HG03095 (cell line): ENCODE measurements at regions not wholly inside any gene's neighbourhood (a gene's known extent, or its start where the extent isn't known, plus 50 kb on each side); places are given as distances from the start of the nearest gene placed in this dataset.

Experiments
- ATAC-seq: cut with Tn5 transposase; IDR thresholded peaks from one replicate; pipeline ENCODE4 v1.9.1; 2021; ENCODE audit warnings: moderate library complexity; ENCODE audit not compliant: unreplicated experiment

DNA sequence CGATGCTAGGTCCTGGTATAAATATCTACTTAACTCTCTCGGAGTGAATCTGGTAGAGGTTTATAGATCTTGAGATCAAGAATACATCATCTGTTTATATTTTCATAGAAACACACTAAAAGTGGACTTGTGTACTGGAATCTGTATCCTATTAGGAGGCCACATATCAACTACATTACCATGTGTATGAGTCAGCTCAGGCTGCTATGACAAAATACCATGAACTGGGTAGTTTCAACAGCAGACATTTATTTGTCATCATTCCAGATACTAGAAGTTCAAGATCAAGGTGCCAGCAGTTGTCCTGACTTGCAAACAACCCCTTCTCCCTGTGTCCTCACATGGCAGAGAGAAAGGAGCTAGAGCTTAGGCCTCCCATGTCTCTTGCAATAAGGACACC lies 113.9 kb upstream of the PFKP start:
- no peak for ATAC-seq

DNA sequence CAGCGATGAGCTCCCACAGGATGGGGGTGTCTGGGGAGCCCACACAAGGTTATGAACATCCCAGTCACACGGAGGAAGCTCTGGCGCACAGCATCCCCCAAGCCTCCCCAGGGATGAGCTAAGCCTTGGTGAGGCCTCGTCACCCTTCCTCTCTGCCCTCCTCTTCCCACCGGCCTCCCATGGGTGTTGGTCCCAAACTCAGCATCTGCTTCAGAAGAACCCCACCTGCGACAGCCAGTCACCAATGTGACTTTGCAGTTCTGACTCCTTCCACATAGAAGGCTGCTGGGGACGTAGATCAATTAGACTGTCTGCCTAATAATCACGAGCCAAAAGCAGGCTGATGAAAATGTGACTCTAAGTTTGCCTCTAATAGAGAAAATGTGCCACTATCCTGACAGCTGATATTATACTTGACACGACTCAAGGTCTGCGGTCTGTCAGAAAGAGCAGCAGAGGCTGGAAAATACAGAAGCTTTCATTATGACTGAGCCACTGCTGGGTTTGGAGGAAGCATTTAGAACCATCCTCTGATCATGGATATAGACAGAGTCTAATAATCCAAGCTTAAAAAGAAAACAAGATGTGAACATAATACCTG lies 116.0 kb upstream of the PFKP start:
- no peak for ATAC-seq

DNA sequence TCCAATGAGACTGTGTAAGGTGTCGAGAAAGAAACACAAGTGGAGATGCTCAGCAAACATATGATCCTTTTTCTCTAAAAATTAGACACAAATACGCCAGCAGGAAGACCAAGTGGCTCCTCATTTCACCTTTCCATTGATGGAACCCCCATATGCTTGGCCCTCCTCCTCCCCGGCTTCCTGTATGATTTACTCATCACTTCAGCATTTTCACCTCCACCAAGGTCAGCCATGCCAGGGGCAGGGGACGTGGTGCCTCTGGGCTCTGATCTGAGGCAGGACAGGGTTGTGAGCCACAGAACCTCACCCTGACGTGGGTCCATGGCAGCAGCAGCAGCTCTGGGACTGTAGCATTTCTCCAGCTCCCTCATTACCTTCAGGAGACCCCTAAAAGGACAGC lies 116.8 kb upstream of the PFKP start:
- ATAC-seq: no peak

DNA sequence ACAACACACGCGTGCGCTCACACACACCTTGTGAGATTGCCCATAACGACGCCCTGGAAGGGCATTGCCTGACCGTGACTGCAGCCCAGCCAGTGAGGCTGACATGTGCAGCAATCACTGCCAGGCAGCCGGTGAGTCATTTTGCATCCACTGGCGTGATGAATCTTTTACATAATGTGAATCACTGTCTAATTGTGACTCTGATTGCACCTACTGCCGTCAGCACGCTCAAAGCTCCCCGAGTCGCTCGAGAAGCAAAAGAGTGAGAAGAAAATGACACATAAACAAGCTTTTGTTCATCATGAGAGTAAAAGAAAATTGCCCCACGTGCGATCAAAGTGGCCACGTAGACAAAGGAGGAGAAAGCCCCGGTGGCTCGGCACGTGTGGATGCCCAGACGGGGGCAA lies 117.4 kb upstream of the PFKP start:
- peak; percentile 41 for ATAC-seq

DNA sequence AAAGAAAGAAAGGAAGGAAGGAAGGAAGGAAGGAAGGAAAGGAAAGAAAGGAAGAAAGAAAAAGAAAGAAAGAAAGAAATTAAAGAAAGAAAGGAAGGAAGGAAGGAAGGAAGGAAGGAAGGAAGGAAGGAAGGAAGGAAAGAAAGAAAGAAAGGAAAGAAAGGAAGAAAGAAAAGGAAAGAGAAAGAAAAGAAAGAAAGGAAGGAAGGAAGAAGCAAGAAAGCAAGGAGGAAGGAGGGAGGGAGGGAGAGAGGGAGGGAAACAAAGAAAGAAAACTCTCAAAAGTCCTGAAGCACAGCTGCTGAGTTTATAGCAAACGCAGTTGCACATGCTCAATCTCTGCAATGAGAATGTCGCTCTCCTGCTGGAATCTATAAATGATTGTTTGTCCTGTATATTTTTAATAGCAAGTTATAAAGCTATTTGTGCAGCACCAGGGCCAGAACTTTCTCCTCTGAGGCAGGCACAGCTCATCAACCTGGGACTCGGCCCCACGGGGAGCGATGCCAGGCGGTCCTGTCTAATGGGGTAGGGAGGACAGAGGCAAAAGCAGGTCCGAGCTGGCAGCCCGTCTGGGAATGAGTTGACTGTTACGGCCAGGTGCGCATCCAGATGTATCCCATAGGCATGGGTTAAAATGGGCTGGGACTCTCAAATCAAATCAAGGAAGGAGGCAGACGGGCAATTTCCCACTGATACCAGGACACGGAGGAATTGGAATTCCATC lies 118.0 kb upstream of the PFKP start:
- no peak for ATAC-seq

- ATAC-seq: peak; percentile 74
These were observed 119.1 kb upstream of the PFKP start for GRCh38 chr10:2948127-2948854.

- no peak for ATAC-seq
These were observed 122.6 kb upstream of the PFKP start for GRCh38 chr10:2944788-2945187.

DNA sequence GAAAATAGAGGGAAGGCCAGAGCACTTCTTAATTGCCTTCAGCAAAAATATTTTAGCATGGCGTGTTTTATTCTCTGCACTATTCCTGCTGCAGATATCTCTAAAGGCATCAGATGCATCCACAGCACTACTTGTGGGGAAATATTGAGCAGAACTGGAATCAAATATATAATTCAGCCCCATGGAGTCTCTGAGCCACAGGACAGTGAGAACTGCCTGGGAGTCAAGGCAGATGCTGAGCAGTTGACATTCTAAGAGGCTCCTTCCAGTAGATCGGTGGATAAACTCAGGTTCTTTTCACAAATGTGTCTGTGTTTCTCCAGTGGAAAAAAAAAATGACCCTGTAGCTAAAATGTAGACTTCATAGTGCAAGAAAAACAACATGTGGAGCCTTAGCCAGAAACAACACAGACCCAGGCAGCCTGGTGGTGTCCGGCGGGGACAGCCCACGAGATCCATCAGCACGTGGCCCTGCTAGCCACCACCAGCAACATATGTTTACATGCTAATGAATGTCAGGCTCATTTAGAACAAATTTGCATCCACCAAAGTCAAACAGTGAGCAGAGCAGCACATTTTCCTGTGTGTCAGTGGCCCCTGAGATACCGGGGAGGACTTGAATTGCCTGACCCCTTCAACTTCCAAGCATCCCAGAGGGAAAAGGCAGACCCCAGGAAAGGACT lies 123.3 kb upstream of the PFKP start:
- no peak for ATAC-seq

GRCh38 chr10:2942938-2943337 lies 124.4 kb upstream of the PFKP start:
- no peak for ATAC-seq

GRCh38 chr10:2938869-2939268 lies 128.5 kb upstream of the PFKP start:
- ATAC-seq: no peak

- ATAC-seq: no peak
These were observed 130.5 kb upstream of the PFKP start for GRCh38 chr10:2936816-2937215.

- ATAC-seq: no peak
These were observed 131.5 kb upstream of the PFKP start for GRCh38 chr10:2935647-2936386.

DNA sequence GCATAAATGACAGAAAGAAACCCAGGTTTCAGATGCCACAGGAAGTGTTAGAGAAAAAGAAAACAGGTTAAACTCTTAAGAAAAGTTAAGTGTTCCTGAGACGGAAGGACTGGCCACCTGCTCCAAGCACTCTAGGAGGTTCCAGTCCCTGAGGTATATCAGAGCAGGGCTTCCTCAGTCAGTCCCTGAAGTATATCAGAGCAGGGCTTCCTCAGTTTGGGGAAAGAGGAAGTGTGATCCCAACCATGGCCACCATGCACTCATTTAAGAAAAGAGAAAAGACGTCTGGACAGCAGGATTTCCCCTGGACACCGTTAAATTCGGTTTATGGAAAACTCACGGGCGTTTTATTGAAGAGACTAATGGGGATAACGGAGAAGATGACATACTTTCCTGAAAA lies 133.4 kb upstream of the PFKP start:
- ATAC-seq: no peak

DNA sequence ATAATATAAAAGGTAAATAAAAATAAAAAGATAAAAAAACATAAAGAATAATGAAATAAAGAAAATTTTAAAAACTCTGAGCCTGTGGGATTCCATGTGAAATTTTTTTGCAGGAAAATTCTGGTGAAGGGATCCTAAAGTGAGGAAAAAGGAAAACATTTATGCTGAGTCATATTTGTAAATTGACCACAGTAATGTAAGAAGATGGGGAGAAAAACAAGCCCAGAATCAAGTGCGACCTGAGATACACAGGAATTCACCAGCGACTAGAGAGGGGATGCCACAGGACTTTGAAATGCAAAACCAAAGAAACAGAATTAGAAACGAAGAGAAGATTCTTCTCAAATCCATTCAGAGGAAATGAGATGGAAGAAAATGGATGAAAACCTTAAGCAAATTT lies 133.8 kb upstream of the PFKP start:
- no peak for ATAC-seq

- ATAC-seq: no peak
These were observed 134.3 kb upstream of the PFKP start for GRCh38 chr10:2933071-2933470.

GRCh38 chr10:2929480-2930258 lies 137.7 kb upstream of the PFKP start:
- no peak for ATAC-seq

DNA sequence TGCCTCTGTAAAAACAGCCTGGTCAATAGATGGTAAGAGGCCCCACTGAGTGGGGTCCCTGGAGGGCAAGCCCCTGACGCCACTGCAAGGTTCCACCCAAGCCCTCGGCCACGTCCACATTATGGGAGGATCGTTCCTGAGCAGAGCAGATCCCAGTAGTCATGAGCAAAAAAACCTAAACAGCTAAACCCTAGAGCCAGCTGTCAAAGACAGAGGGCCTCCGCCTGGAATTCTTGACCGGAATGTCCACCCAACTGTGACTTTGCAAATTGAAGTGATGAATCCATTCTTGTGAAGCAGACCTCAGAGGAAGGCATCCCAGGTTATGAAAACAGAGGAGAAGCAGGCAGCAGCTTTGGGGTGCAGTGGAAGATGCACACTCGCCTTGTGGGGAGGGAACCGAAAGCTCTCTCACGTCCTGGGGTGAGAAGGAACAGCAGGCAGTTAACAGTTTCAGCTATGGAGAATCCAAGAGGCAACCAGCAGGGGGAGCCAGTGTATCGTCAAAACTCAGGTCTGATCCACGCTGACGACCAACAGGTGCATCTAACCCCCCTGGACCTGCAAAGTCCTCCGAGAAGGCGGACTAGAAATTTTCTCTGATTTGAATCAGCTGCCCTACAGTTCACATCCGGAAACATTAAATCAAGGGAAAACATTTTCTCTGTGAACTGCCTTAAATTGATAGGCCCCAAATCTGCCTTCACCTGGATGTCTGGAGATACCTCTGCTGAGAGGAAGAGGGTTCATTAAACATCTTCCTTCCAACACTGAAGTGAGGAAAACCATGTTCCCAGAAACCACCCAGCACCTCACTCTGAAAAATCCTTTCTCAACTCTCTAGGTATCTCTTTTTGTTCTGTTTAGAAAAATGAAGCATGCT lies 139.1 kb upstream of the PFKP start:
- peak; percentile 92 for ATAC-seq

GRCh38 chr10:2926918-2927660 lies 140.3 kb upstream of the PFKP start:
- ATAC-seq: no peak

DNA sequence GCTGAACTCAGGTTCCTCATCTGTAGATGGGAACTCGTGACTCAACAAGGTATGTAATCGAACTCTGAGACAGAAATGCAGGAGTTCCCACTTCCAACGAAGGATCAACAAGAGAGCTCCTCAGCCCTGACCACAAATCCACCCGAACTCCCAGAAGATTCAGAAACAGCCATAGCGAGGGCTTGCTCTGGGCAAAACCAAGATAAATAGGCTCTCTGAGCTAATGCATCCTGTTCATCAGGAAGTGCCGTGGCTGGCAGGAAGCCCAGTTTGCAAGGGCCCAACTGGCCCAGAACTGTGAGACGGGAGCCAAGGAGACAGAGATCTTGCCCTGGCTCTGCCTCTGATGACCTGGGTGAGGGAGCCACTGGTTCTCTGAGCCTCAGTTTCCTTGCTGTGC lies 141.7 kb upstream of the PFKP start:
- no peak for ATAC-seq
